HK-2 (cell line): ENCODE measurements at regions not wholly inside any gene's neighbourhood (a gene's known extent, or its start where the extent isn't known, plus 50 kb on each side); places are given as distances from the start of the nearest gene placed in this dataset.
"Not testable (repeated sequence)": the region's sequence is repeated elsewhere in the genome, so short reads cannot be mapped to it uniquely, and the experiment has no call there.

Experiments
- DNase-seq: peaks from one replicate; pipeline ENCODE4 v3.0.0-alpha.2; 2018; ENCODE audit not compliant: unreplicated experiment

DNA sequence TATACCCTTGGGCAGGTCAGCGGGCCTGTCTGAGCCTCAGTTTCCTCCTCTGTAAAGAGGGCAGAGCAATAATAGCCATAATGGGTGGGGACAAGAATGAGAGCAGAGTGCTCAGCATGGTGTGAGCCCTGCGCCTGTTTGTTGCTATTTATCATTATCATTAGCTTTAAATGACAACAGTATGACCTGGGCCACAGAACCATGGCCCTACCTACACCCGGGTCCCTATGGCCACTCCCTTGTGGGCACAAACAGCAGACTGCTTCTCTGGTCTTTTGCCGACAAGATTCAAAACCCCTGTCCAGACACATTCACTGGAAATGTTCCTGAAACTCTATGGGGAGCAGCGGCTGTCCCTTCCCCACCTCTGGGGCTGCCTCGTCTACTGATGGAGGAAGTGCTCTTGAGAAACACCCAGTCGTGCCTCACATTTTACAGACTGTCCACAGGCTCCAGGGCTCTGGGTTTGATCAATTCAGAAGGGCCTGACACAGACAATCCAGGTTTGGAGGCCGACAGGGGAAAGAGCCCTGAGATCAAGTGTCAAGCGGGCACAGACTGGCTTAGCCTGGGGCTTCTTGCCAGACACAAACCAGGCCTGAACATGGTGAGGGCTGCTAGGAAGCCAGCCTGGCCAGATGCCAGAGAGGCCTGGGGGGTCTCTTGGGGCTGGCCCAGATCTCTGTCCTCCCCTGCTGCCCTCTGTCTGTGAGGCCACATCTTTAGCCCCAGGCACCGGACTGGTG, 112.5 kb upstream of the CD82 start:
- no peak for DNase-seq

DNA sequence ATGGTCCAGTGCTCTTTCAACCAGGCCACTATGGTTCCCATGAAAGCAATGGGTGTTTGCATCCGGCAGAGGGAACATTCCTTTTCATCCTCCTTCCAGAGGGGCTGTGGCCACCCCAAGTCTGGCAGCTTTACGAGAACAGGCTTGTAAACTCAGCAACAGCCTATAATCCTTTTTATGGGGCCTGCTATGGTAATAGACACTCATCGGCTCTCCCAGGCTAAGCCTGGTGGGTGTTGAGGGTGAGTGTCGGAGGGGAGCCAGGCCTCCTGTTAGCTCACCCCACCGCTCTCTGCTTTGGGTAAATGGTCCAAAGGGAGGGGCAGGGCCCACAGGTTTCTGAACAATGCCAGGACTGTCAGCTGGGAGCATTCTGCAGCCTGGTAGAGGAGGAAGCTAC, 111.6 kb upstream of the CD82 start:
- DNase-seq, result no peak

DNA sequence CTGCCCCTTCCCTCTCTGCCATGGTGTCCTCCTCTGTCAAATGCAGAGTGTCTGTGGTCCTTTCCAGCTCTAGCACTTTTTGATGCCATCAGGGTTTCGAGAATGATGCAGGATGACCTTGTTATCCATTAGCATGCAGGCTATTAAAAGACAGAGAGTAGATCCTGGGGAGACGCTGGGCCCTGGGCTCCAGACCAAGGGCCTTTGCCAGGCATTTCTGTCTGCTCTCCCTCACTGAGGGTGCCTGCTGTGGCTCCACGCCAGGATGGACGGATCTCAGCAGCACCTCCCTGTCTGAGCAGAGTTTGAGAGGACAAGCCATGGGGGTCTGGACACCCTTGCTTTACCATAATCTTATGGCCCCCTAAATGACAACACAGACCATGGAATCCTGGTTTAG, 110.8 kb upstream of the CD82 start:
- no peak for DNase-seq

DNA sequence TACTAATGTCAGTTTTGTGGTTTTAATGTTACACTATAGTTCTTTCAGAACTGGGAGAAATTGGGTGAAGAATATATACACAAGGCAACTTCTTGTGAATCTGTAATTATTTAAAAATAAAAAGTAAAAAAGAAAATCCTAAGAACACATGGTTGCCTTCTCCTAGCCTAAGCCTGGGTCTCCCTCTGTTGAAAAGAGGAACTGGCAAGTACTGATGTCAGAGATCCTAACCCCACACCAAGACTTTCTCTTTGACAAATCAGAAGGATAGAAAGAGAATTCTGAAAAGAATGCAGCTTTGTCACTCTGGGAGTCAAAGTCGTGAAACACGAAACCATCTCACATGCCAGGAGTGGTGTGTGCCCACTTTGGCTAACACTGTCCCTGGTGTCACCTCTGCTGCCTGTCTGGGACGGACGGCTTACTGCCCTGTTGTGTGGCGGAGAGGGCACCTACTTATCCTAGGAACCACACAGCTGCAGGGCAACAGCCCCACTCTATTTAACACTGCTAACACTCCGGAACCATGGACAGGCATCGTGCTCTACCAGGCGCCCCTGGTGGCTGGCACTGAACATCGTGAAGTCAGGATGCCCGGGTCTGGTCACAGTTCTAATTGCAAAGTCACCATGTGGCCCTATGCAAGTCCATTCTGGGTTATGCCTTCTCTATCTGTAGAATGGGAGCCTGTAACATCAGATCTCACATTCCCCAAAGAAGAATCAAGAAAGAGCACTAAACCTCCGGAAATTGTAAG, 108.7 kb upstream of the CD82 start:
- no peak for DNase-seq

DNA sequence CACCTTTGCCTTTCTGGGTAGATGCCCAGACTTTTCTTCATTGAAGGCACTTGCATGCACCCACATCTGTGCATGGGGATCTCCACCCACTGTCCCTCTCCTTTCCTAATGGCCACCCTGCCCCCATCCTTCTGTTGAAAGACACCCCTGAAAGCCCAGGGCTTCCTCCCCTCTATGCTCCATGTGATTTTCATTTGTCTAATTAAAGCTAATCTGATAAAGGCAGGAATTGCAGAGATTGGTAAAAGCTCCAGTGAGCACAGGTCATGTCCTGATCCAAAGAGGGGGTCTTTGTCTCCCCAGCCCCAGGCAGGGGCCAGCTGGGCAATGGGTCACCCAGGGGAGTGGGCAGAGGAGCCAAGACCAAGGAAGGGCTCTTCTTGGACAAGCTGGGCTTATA, 107.6 kb upstream of the CD82 start:
- DNase-seq, result no peak

DNA sequence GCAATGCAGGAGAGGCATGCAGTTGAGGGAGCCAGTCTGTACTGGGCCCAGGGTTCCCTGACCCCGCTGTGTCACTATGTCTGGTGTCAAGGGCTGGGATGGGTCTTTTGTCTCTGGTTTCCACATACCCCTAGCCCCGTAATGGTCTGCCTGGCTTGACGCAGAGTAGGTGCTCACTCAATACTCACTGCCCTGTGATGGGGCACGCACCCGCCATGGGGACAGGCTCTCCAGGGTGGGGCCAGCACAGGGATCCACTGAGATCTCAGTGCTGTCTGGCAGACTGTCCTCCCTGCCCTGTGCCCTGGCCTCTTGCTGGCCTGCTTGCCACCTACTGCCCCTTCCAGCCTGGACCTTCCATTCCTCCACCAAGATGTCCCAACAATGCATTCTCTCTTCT, 101.7 kb upstream of the CD82 start:
- DNase-seq, result no peak

DNA sequence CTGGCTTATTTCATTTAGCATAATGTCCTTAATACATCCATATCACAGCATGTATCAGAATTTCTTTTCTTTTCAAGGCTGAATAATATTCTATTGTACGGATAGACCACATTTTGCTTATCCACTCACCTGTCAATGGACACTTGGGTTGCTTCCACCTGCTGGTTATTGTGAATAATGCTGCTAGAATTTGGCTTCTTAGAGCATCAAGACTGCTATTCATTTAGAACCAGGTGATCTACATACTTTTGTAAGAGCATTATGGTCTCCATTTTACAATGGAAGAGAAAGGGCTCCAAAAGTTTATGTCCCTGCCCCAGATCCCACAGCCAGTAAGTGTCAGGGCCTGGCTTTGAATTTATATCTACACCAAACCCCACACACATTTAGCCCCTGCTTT, 100.7 kb upstream of the CD82 start:
- no peak for DNase-seq

DNA sequence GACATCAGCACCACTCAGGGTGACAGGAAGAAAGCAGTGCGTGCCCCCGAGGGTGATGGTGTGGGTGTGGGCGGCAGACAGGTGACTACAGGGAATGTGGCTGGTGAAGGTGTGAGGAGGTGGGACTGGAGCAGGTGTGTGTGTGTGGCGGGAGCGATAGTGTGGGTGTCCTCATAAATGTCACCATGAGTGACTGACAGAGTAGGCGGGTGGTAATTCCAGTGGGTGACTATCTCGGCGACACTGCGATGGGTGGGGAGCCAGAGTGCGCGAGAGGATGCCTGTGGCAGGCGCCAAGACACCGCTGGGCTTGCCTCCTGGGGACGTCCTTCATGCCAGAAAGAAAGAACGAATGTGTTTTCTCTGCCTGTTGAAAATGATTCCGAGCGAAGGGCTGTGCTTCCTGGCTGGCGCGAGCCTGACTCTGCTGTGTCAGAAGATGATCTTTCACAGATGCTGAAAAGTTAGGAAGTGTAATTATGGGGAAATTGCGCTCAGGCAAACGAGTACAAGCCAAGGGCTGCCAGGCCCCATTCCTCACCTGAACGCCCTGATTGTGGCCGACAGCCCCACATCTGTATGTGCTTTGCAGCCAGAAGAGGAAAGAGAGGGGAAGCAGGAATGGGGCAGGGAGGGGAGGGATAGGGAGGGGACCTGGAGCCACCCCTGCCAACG, 98.8 kb upstream of the CD82 start:
- no peak for DNase-seq

DNA sequence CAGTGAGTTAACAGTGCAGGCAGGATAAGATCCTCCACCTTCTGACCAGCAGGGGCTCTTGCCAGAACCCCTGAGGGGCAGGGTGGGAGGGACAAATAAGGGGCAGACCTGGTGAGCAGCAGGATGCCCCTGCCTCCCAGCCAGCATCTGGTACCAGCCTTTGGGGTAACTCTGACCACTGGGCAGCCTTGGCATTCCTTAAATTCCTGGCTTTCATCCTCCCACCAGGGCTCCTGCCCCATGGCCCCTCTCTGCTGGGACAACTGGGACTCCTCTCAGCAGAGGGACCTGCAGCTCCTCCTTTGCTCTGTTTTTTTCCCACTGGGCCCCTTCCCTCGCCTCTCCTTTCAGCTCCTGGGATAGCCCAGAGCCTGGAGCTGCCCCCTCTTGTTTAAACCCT, 98.0 kb upstream of the CD82 start:
- DNase-seq, result no peak

DNA sequence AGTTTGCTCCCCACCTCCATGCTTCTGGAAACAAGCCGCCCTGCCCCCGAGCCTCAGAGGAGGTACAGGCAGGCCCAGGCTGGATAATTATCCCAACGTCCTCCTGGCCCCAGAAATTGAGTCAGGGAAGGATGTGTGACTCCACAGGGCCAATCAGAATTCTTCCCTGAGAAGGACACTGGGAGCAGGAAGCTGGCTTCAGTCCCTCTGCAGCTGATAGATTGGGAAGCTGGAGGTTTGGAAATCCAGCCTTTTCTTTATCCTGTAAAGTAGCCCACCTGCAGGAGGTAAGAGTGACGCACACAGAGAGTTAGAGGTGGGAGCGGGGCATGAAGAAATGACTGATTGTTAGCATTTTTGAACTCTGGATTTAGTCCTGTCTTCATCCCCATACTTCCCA, 97.5 kb upstream of the CD82 start:
- no peak for DNase-seq

DNA sequence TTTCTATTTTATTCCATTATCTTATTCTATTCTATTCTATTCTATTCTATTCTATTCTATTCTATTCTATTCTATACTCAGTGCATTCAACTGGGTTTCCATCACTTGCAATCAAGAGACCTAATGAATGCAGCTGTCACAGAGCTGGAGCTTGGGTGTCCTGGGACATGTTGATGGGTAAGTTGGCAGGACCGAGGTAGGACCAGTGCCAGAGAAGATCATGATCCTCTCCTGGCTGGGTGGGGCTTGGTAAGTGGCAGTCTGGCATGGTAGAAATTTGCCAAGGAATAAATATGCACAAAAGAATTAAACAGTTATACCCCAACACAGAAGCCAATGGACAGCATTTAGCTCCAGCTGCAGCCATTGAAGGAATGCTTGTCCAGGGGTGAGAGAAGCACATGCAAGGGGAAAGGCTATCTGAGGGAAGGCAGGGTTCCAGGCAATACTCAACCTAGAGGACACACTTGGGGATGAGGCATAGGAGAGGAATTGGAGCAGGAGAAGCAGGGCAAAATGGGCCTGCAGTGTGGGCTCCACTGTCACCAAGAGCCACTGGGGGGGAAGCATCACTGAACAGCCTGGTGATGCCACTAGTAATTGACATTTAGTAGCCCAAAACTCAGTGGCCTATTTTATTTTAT, 97.0 kb upstream of the CD82 start:
- DNase-seq, result no peak

DNA sequence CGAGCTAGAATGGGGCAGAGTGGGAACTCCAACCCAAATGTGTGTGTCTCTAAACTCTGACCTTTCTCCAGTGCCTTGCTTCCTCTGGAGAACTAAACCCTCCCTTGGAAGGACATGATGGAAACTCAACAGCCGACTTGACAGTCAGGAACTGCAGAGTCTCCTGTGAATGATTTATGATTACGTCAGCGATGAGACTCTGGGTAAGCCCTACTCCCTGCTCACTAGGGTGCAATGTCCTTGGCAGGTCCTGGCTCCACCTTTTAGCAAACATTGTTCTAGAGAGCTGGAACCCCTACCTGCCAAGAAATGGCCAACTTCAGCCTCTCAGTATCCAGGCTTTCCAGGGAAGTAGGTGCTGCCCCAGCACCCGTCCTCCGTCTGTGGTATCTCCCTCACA, 96.1 kb upstream of the CD82 start:
- DNase-seq, result no peak

DNA sequence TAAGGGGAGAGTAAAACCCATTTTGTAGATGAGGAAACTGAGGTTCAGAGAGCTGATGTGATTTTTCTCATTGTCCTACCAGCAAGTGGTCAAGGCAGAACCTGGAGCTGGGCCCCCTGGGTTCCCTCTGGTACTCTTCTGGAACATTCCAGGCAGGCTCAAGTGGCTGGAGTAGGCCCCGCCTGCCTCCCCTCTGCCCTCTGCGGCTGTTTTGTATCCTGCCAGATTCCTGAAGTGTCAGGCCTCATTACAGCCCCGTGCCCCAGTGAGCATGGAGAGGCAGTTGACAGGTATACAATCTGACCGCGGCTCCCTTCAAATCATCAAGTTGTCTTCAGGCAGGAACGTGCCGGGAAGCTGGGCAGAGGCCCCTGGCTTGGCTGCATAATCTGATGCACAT, 94.6 kb upstream of the CD82 start:
- no peak for DNase-seq

DNA sequence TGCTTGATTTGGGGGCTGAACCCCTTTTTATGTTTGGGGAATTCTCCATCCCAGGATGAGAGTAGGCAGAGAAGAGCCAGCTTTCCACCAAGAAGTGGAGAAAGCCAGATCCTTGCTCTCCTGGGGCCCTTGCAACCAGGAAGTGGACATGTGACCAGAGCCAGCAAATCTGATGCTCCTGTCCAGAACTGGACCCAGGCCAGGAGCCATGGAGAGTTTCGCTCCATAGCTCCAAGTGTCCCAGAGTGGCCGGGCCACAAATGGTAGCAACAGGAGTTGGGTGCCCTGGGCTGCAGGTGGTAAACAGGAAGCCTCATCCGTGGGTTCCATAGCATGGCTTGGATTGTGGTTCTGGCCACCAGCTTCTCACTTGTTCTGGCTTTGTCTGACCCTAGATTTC, 93.9 kb upstream of the CD82 start:
- DNase-seq, result no peak

DNA sequence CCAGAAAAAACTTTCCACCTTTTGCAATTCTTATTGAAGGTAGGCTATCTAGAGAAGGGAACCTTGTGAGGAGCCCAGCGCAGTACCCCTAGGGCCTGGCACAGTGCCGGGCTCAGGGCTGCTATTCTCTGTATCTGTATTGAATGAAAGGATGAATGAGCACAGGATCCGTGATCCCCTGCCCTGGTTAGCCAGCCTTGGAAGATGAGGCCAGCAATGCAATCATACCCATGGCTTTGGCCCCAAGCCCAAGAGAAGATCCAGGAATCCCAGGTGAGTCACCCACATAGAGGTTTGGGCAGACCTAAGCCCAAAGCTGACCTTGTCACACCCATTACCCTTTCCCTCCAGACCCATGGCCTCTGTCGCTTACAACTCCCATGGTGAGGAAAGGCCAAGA, 92.5 kb upstream of the CD82 start:
- DNase-seq, result no peak

DNA sequence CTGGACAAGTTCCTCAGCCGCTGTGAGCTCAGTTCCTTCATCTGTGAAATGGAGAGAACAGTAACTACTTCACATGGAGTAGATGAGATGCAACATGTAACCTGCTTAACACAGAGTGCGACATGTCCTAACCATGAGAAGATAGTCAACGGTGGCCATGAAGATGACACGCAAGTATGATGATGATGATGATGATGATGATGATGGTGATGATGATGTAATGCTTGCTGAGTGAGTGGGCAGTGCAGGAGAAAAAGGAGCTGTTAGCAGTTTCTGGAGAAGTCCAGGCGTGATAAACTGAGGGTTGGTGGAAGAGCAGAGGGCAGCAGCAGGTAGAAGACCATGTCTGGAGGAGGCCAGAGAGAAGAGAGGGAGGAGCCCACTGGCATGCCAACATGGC, 90.8 kb upstream of the CD82 start:
- DNase-seq, result no peak

DNA sequence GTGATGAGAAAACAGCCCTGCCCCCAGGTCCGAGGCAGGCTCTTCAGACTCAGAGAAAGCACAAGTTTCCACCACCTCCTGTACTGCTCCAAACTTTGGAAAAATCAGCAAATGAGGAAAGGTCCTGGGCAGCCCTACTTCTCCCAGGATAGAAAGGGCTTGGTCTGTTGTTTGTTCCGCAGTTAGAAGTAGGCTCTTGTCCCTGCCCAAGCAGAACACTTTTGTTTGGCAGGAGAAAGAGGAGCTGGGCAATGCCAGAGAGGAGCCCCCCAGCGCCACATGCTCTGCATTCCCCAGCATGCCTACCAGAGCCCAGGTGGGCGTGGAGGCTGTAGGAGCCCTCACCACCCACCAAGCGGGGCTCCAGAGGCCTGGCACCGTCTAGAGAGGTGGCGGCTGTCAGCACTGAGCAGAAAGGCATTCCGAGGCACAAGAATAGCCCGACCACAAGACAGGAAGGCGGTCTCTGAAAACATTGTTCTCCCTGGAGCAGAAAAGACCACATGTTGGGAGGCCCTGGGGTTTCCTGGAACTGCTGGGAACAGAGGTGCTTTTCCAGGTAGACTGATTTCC, 90.3 kb upstream of the CD82 start:
- no peak for DNase-seq

DNA sequence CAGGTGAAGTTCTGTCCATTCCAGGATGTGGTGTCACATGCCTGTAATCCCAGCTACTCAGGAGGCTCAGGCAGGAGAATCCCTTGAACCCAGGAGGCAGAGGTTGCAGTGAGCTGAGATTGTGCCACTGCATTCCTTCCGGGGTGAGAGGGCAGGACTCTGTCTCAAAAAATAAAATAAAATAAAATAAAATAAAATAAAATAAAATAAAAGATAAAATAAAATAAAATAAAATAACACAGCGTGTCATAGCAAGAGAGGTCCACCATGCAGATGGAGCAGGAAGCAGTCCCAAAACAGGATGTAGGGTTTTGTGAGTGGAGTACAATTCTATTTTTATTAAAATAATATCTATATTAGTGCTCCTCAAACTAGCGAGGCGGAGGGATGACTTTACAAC, 83.1 kb upstream of the CD82 start:
- DNase-seq, result not testable (repeated sequence)

DNA sequence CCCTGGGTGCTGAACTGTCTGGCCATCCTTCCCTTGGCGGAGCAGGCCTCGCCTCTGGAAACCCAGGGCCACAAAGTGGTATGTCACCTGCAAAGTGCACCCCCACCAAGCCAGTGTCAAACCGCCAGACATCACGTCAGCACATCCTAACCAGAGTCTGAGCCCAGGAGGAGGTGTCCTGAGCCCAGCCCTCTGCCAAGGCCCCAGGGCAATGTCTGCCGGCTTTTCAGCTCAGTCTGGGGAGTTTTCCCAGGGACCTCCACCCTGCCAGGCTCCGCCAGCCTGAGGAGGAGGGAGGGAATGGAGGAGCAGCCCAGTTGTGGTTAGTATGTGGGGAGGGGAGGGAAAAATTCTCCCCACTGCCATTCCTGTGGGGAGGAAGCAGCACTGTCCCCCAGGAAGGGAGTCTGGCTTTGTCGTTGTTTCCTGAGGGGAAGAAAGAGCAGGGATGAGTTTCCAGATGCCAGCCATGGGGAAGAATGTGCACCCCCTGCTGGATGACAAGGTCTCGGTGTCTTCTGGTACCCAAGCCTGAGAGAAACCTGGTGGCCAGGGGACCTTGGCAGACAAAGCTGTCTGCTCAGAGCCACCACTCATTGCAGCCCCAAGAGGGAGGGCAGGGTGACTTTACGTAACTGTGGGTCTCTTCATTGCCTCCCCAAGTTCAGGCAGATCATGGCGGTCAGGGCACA, 81.4 kb upstream of the CD82 start:
- DNase-seq, result no peak

DNA sequence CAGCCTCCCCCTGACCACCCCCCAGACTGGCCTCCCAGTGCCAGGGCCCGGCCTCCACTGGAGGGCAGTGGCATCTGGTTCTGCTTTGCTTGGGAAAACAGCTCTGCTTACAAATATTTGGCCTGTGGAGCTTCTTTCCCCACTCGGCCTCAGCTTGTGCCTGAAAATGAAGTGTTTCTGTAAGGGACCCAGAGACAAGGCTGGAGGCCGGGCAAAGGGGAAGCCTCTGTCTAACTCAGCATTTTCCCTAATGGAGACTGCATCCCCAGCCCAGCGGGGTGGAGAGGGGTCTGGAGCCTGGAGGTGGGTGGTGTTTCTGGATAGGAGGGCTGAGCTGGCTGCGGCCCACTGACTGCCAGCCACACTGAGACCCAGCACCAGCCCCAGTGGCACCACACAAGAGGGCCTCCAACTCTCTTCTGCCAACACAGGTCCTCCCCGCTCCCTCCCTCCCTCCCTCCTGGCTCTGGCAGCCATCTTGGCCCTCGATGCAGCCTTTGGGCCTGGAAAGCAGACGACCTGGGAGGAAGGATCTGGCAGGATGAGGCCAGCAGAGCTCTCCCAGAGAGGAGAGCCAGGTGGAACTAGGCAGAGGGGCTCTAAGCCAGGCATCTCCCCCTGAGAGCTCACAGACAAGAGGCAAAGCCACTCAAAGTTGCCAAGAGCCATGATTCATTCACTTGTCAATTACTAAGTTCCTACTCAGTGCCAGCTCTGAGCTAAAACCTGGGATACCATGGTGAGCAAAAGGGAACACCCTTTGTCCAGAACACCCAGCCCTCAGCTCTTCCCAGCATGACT, 77.1 kb upstream of the CD82 start:
- no peak for DNase-seq

DNA sequence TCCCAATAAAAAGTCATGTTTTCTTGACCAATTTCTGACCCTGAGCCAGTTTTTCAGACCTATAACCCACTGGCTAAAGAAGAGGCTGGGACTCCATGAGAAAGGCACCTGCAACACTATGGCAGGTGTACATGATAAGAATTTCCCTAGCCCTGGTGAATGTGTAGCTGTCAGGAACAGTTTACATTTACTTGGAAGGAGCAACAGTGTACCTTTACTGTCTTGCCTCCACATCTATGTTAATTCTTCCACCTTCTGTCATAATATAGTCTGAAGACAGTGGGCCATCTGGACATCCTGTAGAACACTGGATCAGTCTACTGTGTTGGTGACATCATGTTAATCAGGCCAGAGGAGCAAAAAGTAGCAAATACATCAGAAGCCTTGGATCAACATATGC, 72.1 kb upstream of the CD82 start:
- DNase-seq, result no peak
